Esophagus muscularis mucosa (tissue), 4 donors: ENCODE measurements at regions not wholly inside any gene's neighbourhood (a gene's known extent, or its start where the extent isn't known, plus 50 kb on each side); places are given as distances from the start of the nearest gene placed in this dataset.

ENCODE experiments used
- DNase-seq: peaks from one replicate; pipeline ENCODE4 v3.0.0-alpha.2; 2017; ENCODE audit errors: extremely low spot score
- H3K27ac ChIP-seq, 4 donors: fragments of 200-600 bp; sonication (generic); replicated peaks in 1 of 4; 1 replicate in 3 of 4; 2 replicates in 1 of 4; pipeline ENCODE4 v1.5.1; 2016 to 2019; ENCODE audit warnings: mild to moderate bottlenecking in 1 of 4
- H3K27me3 ChIP-seq, 4 donors: fragments of 200-600 bp; sonication (generic); one replicate each; pipeline versions ENCODE4 v1.5.1 to v1.6.0; 2016 to 2019
- H3K36me3 ChIP-seq, 4 donors: fragments of 200-600 bp; sonication (generic); one replicate each; pipeline ENCODE4 v1.5.1; 2016 to 2019
- H3K4me1 ChIP-seq, 4 donors: fragments of 200-600 bp; sonication (generic); one replicate each; pipeline ENCODE4 v1.5.1; 2016 to 2019
- H3K4me3 ChIP-seq, 4 donors: fragments of 200-600 bp; sonication (generic); 1 replicate in 2 of 4; 2 replicates in 2 of 4; pipeline ENCODE4 v1.5.1; 2016 to 2019; ENCODE audit warnings: mild to moderate bottlenecking in 4 of 4, moderate library complexity in 1 of 4
- H3K9me3 ChIP-seq, 4 donors: fragments of 200-600 bp; sonication (generic); 1 replicate in 3 of 4; 2 replicates in 1 of 4; pipeline ENCODE4 v1.5.1; 2016 to 2019
- CTCF ChIP-seq, 3 experiments: fragments of 200-600 bp in 2 of 3; fragments of 450-650 bp in 1 of 3; sonication (generic) in 2 of 3; IDR thresholded peaks; one replicate each; pipeline ENCODE4 v1.5.1; 2017 to 2019; ENCODE audit warnings: antibody characterized with exemption in 3 of 3, mild to moderate bottlenecking in 2 of 3, moderate library complexity in 1 of 3
- EP300 ChIP-seq: sonication (generic); formaldehyde crosslinking; IDR thresholded peaks from one replicate; pipeline ENCODE4 v1.6.1; 2017; ENCODE audit warnings: antibody characterized with exemption
- POLR2A ChIP-seq: fragments of 450-650 bp; IDR thresholded peaks from one replicate; pipeline ENCODE4 v1.6.1; 2017; ENCODE audit warnings: antibody characterized with exemption, moderate library complexity, mild to moderate bottlenecking, low read depth
- POLR2AphosphoS5 ChIP-seq, 2 donors: sonication (generic); formaldehyde crosslinking; IDR thresholded peaks; one replicate each; pipeline ENCODE4 v1.6.1; 2017; ENCODE audit warnings: antibody characterized with exemption in 2 of 2
- WGBS: methylation state at CpG from one replicate; pipeline ENCODE4 v1.1.5; 2018; 5-methylcytosine and 5-hydroxymethylcytosine counted together
- intact Hi-C: fragments of 100-400 bp; cut with DNase I; formaldehyde crosslinking; loops from one replicate; pipeline ENCODE4 v1.15.1; 2023

GRCh38 chr16:49910541-49911071, 54.7 kb upstream of the ZNF423 start:
- 76% methylated on average over 7 of the region's 14 CpGs for whole genome bisulfite sequencing
- Histone ChIP-seq H3K9me3 (peaks cover 0 to 6% (median 3%) of the 10 kb centered on the region in 4 donors), H3K27ac (no peak overlapping the region), H3K27me3 (no peaks in the 10 kb centered on the region), H3K4me3 (no peak overlapping the region), H3K36me3 (no peaks in the 10 kb centered on the region), H3K4me1 (no peaks in the 10 kb centered on the region)
- intact Hi-C loops = no loop called here
- TF ChIP-seq CTCF (IDR thresholded peaks at IDR 0.05) (no peak), POLR2A (no peak), EP300 (no peak), POLR2AphosphoS5 (IDR thresholded peaks at IDR 0.05) (no peak)
- no peak for DNase-seq

GRCh38 chr16:49911430-49911829, 55.5 kb upstream of the ZNF423 start:
- TF ChIP-seq POLR2A (no peak), CTCF (IDR thresholded peaks at IDR 0.05) (no peak), EP300 (no peak), POLR2AphosphoS5 (IDR thresholded peaks at IDR 0.05) (no peak)
- Histone ChIP-seq H3K36me3 (no peaks in the 10 kb centered on the region), H3K27me3 (no peaks in the 10 kb centered on the region), H3K9me3 (peaks cover 0 to 6% (median 3%) of the 10 kb centered on the region in 4 donors), H3K27ac (no peak overlapping the region), H3K4me1 (no peaks in the 10 kb centered on the region), H3K4me3 (no peak overlapping the region)
- 92% methylated on average over 2 of the region's 2 CpGs for WGBS
- DNase-seq = no peak
- intact Hi-C loops = no loop called here

- DNase-seq = no peak
- H3K4me1 ChIP-seq = no peaks in the 10 kb centered on the region
- intact Hi-C loops = no loop called here
- WGBS = 76% methylated on average over 4 of the region's 4 CpGs
- H3K27me3 ChIP-seq = no peaks in the 10 kb centered on the region
- no peak overlapping the region for H3K4me3 ChIP-seq
- no peak overlapping the region for H3K27ac ChIP-seq
- peaks cover 0 to 6% (median 3%) of the 10 kb centered on the region in 4 donors for H3K9me3 ChIP-seq
- H3K36me3 ChIP-seq = no peaks in the 10 kb centered on the region
- TF ChIP-seq EP300 (no peak), CTCF (IDR thresholded peaks at IDR 0.05) (no peak), POLR2A (no peak), POLR2AphosphoS5 (IDR thresholded peaks at IDR 0.05) (no peak)
These were observed 56.8 kb upstream of the ZNF423 start for GRCh38 chr16:49912721-49913120.

- whole genome bisulfite sequencing = 77% methylated on average over 6 of the region's 6 CpGs
- Histone ChIP-seq H3K36me3 (no peaks in the 10 kb centered on the region), H3K9me3 (peaks cover 0 to 6% (median 3%) of the 10 kb centered on the region in 4 donors), H3K4me1 (no peaks in the 10 kb centered on the region), H3K27ac (no peak overlapping the region), H3K27me3 (no peaks in the 10 kb centered on the region), H3K4me3 (no peak overlapping the region)
- no peak for TF ChIP-seq CTCF (IDR thresholded peaks at IDR 0.05)
- TF ChIP-seq POLR2A = no peak
- no peak for TF ChIP-seq EP300
- no peak for TF ChIP-seq POLR2AphosphoS5 (IDR thresholded peaks at IDR 0.05)
- intact Hi-C loops = no loop called here
- DNase-seq = no peak
These were observed 57.8 kb upstream of the ZNF423 start for GRCh38 chr16:49913720-49914119.

GRCh38 chr16:49914657-49915056, 58.7 kb upstream of the ZNF423 start:
- no peak overlapping the region for H3K27ac ChIP-seq
- TF ChIP-seq POLR2AphosphoS5 (IDR thresholded peaks at IDR 0.05) (no peak), CTCF (IDR thresholded peaks at IDR 0.05) (no peak), EP300 (no peak), POLR2A (no peak)
- WGBS = 55% methylated on average over 4 of the region's 5 CpGs
- DNase-seq = no peak
- no peaks in the 10 kb centered on the region for H3K4me1 ChIP-seq
- no peak overlapping the region for H3K4me3 ChIP-seq
- no peaks in the 10 kb centered on the region for H3K27me3 ChIP-seq
- peaks cover 0 to 6% (median 3%) of the 10 kb centered on the region in 4 donors for H3K9me3 ChIP-seq
- intact Hi-C loops = no loop called here
- H3K36me3 ChIP-seq = no peaks in the 10 kb centered on the region
